A549 (cell line): ENCODE measurements at regions not wholly inside any gene's neighbourhood (a gene's known extent, or its start where the extent isn't known, plus 50 kb on each side); places are given as distances from the start of the nearest gene placed in this dataset.

Experiments
- JUN ChIP-seq, 2 experiments: fragments of >200 bp; sonication (Bioruptor Twin); formaldehyde crosslinking; IDR thresholded peaks; 2 replicates in 1 of 2; 3 replicates in 1 of 2; pipeline ENCODE4 v1.6.1; 2016 to 2017
- POLR2A ChIP-seq: IDR thresholded peaks from 2 replicates; pipeline ENCODE4 v1.6.1; 2012; ENCODE audit warnings: mild to moderate bottlenecking, low read length
- TF ChIP-seq, protein P1 (sequence below): fragments of >200 bp; sonication (Bioruptor Twin); formaldehyde crosslinking; IDR thresholded peaks from 3 replicates; pipeline ENCODE4 v1.5.1; 2016

DNA sequence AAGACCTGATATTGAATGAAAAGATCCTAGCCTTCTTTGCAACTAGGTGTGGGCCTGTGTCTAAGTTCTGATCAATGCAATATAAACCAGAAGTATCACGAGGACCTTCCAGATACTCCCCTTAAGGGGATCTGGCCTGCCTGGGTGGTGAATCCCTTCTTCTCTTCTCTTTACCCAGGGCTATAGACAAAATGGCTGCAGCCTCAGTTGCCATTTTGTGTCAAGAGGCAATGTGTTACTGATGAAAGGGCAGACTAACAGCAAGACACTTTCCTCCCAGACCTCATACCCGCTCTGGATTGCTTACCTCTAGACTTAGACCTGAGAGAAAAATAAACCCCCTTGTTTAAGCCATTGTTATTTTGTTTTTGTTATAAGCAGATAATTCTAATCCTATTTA lies 84.5 kb upstream of the CHD6 start:
- TF ChIP-seq POLR2A: no peak
- TF ChIP-seq, protein P1, sequence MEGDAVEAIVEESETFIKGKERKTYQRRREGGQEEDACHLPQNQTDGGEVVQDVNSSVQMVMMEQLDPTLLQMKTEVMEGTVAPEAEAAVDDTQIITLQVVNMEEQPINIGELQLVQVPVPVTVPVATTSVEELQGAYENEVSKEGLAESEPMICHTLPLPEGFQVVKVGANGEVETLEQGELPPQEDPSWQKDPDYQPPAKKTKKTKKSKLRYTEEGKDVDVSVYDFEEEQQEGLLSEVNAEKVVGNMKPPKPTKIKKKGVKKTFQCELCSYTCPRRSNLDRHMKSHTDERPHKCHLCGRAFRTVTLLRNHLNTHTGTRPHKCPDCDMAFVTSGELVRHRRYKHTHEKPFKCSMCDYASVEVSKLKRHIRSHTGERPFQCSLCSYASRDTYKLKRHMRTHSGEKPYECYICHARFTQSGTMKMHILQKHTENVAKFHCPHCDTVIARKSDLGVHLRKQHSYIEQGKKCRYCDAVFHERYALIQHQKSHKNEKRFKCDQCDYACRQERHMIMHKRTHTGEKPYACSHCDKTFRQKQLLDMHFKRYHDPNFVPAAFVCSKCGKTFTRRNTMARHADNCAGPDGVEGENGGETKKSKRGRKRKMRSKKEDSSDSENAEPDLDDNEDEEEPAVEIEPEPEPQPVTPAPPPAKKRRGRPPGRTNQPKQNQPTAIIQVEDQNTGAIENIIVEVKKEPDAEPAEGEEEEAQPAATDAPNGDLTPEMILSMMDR: no peak
- TF ChIP-seq JUN (IDR thresholded peaks at IDR 0.05): no peak
